ENCODE measurements at regions not wholly inside any gene's neighbourhood (a gene's known extent, or its start where the extent isn't known, plus 50 kb on each side); places are given as distances from the start of the nearest gene placed in this dataset.
"Not testable (repeated sequence)": the region's sequence is repeated elsewhere in the genome, so short reads cannot be mapped to it uniquely, and the experiment has no call there.

DNA sequence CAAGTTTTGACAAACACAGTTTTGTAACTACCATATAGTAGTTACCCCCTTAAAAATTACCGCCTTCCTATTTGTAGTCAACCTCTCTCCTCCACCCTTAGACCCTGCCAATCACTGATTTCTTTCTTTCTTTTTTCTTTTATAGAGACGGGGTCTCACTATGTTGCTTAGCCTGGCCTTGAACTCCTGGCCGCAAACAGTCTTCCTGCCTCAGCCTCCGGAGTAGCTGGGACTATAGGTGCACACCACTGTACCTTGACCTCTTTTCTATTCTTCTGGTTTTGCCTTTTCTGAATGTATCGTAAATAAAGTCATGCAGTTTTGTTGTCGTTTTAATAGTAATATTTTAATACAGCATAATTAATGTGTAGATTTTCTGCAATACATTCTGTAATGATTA lies 460.3 kb downstream of the EPM2A start:
- no peak overlapping the region for H3K4me3 ChIP-seq (ENCODE audit: low read depth, low read length)
- TF ChIP-seq, protein P1, sequence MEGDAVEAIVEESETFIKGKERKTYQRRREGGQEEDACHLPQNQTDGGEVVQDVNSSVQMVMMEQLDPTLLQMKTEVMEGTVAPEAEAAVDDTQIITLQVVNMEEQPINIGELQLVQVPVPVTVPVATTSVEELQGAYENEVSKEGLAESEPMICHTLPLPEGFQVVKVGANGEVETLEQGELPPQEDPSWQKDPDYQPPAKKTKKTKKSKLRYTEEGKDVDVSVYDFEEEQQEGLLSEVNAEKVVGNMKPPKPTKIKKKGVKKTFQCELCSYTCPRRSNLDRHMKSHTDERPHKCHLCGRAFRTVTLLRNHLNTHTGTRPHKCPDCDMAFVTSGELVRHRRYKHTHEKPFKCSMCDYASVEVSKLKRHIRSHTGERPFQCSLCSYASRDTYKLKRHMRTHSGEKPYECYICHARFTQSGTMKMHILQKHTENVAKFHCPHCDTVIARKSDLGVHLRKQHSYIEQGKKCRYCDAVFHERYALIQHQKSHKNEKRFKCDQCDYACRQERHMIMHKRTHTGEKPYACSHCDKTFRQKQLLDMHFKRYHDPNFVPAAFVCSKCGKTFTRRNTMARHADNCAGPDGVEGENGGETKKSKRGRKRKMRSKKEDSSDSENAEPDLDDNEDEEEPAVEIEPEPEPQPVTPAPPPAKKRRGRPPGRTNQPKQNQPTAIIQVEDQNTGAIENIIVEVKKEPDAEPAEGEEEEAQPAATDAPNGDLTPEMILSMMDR (IDR thresholded peaks at IDR 0.05; ENCODE audit: low read depth, low read length): no peak

DNA sequence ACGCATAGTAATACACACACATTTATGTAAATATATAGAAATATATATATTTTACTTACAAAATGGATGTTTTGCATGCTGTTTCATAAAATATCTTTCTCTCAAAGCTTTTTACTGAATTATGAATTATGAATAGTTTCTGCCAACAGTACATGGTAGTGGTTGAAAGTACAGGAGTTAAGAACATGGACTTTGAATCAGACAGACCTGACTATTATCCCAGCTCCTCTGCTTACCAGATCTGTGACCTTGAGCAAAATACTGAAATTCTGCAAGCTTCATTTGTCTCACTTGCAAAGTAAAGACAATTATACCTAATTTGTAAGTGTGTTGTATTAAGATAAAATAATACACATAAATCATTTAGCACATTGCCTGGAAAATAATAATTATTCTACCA lies 459.5 kb downstream of the EPM2A start:
- no peak overlapping the region for H3K4me3 ChIP-seq (ENCODE audit: low read depth, low read length)
- TF ChIP-seq, protein P1 (IDR thresholded peaks at IDR 0.05; ENCODE audit: low read depth, low read length): no peak

DNA sequence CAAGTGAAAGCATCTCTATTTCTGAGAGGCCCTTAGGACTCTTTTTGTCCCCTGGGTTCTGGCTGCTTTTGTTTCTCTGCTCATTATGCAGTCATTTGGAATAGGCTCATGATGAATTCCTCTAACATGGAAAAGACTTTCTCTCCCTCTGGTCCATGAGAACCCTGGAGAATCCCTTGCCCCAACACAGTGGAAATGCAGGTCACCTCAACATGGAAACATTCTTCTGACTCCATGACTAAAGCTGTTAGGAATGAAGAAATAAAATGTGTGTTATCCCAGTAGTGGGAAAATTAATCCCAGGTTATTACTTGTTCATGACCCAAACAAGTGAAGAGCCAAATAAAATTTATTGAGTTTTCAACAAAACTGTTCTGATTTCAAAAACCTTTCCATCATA lies 458.6 kb downstream of the EPM2A start:
- TF ChIP-seq, protein P1 (IDR thresholded peaks at IDR 0.05; ENCODE audit: low read depth, low read length): no peak
- no peak overlapping the region for H3K4me3 ChIP-seq (ENCODE audit: low read depth, low read length)

DNA sequence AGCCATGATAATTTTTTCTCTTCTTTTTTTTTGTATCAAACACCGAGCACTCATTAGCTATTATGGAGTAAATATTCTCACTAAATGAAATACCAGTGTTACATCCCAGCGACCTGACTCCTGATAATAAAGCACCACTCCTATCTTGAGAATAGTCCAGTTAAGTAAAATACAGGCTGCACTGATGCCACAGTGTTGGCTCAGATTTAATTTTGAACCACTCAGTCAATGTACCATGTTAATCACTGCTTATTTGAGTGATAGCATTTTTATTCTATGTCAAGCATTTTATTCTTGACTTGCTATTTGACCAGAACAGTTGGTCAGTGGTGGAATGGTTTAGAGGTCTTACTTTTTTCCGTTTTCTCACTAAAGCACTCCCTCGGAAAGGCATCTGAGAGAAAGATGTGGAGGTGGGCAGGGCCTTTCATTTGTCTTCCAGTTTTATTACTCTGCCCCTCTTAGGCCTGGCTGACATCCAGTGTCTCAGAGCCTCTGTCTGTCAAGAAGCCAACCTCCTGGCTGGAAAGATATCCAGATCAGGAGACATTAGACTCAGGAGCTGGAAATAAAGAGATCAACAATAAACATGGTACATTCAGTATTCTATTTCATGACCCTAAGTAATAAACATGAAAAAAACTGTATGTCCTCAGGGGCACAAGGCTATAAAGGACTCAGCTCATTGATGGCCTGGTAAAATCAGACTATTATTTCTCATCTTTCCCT lies 457.8 kb downstream of the EPM2A start:
- H3K4me3 ChIP-seq (ENCODE audit: low read depth, low read length): no peak overlapping the region
- TF ChIP-seq, protein P1 (IDR thresholded peaks at IDR 0.05; ENCODE audit: low read depth, low read length): no peak

DNA sequence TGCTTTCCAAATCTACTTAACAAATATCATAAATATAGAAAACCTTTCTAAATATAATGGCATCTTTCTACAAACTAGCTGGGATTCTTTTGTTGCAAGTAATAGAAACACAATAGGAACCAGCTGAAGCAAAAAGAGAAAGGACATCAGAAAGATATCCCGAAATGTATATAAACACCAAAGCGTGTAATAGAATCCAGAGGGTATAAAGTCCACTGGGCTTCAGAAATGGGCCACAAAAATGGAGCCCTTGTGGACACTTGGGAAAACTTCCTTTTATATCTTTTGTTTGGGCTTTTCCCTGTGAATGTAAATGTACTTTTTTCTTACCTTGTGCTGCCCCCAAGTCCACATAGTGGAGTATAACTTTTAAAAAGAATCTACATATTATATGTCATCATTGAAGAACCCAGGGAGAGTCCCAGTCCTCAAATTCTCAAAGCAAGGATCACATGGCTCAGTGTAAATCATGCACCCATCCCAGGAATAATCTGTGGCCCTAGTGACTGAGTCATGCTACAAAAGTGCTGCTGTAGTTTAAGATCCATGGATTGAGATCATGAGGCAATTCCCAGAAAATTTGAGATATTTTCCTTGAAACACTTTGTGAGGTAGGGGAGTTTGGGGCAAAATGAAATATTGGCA lies 457.0 kb downstream of the EPM2A start:
- TF ChIP-seq, protein P1 (IDR thresholded peaks at IDR 0.05; ENCODE audit: low read depth, low read length): no peak
- H3K4me3 ChIP-seq (ENCODE audit: low read depth, low read length): no peak overlapping the region

DNA sequence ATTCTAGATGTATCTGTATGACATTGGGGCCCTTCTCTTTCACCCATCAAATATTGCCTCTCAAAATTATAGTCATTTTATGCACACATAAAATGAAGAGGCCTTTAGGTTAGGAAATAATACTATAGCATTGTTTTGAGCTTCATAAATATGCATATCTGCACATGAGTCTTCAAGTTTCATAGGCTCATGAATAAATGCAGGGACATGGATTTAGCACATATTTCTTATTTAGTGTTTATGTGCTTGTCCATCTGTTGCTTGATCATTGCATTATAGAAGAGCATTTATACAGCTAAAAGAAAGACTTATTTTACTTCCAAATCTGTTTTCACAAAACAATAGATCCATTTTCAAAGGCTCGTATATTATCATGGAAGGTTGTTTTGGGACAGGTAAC lies 455.8 kb downstream of the EPM2A start:
- H3K4me3 ChIP-seq (ENCODE audit: low read depth, low read length): no peak overlapping the region
- TF ChIP-seq, protein P1 (IDR thresholded peaks at IDR 0.05; ENCODE audit: low read depth, low read length): no peak

DNA sequence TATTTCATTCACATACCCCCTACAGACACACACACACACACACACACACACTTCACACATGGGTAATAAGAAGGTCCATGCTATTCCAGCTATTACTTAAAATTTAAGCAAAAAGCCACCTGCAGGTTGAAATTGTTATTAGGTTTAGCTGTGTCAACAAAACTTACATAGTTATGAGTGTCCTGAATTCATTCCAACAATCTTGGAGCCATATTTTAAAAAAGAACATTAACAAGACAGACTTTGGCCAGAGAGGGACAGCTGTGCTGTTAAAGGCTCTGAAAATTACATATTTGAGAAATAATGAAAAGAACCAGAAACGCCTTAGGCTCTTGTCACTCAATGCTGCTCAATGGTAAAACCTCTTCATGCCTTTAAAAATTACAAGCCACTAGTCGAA lies 455.3 kb downstream of the EPM2A start:
- TF ChIP-seq, protein P1 (IDR thresholded peaks at IDR 0.05; ENCODE audit: low read depth, low read length): no peak
- H3K4me3 ChIP-seq (ENCODE audit: low read depth, low read length): no peak overlapping the region

DNA sequence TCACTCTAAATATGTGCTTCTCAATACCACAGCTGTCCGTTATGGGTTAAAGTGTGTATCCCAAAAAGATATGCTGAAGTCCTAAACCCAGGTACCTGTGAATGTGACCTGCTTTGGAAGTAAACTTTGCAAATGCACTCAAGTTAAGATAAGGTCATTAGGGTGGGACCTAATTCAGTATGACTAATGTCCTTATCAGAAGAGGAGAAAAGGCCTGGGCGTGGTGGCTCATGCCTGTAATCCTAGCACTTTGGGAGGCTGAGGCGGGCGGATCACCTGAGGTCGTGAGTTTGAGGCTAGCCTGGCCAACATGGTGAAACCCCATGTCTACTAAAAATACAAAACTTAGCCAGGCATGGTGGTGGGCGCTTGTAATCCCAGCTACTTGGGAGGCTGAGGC lies 452.1 kb downstream of the EPM2A start:
- not testable (repeated sequence) for H3K4me3 ChIP-seq (ENCODE audit: low read depth, low read length)

Data from WI38 (cell line).